ENCODE measurements at regions not wholly inside any gene's neighbourhood (a gene's known extent, or its start where the extent isn't known, plus 50 kb on each side); places are given as distances from the start of the nearest gene placed in this dataset.

GRCh38 chr1:214146523-214146922, 134.4 kb upstream of the SMYD2 start:
- TF ChIP-seq, protein P1, sequence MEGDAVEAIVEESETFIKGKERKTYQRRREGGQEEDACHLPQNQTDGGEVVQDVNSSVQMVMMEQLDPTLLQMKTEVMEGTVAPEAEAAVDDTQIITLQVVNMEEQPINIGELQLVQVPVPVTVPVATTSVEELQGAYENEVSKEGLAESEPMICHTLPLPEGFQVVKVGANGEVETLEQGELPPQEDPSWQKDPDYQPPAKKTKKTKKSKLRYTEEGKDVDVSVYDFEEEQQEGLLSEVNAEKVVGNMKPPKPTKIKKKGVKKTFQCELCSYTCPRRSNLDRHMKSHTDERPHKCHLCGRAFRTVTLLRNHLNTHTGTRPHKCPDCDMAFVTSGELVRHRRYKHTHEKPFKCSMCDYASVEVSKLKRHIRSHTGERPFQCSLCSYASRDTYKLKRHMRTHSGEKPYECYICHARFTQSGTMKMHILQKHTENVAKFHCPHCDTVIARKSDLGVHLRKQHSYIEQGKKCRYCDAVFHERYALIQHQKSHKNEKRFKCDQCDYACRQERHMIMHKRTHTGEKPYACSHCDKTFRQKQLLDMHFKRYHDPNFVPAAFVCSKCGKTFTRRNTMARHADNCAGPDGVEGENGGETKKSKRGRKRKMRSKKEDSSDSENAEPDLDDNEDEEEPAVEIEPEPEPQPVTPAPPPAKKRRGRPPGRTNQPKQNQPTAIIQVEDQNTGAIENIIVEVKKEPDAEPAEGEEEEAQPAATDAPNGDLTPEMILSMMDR (IDR thresholded peaks at IDR 0.05; ENCODE audit: low read length) = no peak
- no peak for TF ChIP-seq EZH2 (IDR thresholded peaks at IDR 0.05; ENCODE audit: borderline replicate concordance, low read length)

All from OCI-LY1 (cell line).